ENCODE measurements at regions not wholly inside any gene's neighbourhood (a gene's known extent, or its start where the extent isn't known, plus 50 kb on each side); places are given as distances from the start of the nearest gene placed in this dataset.
"Not testable (repeated sequence)": the region's sequence is repeated elsewhere in the genome, so short reads cannot be mapped to it uniquely, and the experiment has no call there.

GRCh38 chr18:55687106-55687505, 99.1 kb upstream of the TCF4 start:
- TF ChIP-seq, protein P1, sequence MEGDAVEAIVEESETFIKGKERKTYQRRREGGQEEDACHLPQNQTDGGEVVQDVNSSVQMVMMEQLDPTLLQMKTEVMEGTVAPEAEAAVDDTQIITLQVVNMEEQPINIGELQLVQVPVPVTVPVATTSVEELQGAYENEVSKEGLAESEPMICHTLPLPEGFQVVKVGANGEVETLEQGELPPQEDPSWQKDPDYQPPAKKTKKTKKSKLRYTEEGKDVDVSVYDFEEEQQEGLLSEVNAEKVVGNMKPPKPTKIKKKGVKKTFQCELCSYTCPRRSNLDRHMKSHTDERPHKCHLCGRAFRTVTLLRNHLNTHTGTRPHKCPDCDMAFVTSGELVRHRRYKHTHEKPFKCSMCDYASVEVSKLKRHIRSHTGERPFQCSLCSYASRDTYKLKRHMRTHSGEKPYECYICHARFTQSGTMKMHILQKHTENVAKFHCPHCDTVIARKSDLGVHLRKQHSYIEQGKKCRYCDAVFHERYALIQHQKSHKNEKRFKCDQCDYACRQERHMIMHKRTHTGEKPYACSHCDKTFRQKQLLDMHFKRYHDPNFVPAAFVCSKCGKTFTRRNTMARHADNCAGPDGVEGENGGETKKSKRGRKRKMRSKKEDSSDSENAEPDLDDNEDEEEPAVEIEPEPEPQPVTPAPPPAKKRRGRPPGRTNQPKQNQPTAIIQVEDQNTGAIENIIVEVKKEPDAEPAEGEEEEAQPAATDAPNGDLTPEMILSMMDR (IDR thresholded peaks at IDR 0.05; ENCODE audit: extremely low read depth, missing control alignments), result no peak
- DNase-seq (ENCODE audit: low spot score), result no peak

DNA sequence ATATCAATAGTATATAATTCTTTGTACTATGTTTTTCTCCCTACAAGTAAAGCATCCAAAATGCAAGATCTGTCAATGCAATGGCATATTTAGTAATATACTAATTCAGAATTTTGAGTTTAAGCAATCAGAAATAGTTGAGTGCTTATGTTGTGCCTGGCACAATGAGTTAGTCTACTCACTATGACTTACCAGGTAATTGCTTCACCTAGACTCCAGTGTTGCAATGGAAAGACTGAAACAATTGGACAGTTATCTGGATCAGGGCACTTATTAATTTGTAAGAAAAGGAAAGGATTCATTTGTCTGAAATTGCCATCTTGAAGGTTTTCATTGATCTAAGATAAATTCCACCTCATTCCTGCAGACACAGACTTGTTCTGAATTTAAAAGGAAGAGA, 97.6 kb upstream of the TCF4 start:
- no peak for DNase-seq (ENCODE audit: low spot score)
- TF ChIP-seq, protein P1 (IDR thresholded peaks at IDR 0.05; ENCODE audit: extremely low read depth, missing control alignments), result no peak

DNA sequence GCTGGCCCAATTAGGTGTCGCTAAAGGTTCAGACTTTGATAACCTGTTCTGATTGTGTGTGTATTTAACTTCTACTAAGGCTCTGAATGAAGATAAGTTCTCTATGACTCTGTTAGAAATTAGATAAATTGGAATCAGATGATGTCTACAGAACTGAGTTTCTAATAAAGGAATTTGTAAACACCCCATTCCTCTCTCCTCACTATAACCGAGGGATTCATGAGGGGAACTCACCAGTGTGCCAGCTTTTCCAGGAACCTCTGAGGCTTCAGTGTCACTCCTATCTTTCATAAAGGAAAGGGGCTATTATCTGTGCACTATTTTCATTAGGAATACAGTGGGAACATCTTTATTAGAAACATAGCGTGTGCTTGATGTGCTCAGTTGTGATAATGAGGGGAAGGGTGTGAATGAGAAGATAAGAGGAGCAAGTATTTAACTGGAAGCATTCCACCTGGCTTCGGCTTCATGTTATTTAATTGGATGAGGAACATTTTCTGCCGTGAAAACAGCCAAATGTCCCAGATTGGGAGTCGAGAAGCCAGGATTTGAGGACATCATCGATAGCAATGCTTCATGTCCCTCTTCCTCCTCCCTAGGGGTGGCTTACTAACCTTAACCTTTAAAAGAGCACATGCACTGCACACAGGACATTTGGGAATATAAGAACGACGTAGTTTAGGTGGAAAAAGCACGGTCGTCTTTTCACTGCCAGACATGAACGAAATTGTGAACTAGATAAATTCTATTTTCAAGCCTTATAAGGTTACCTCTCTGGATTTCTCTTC, 84.8 kb upstream of the TCF4 start:
- TF ChIP-seq, protein P1 (IDR thresholded peaks at IDR 0.05; ENCODE audit: extremely low read depth, missing control alignments), result no peak
- DNase-seq (ENCODE audit: low spot score), result no peak

GRCh38 chr18:55665506-55665905, 77.5 kb upstream of the TCF4 start:
- DNase-seq (ENCODE audit: low spot score), result no peak
- TF ChIP-seq, protein P1 (IDR thresholded peaks at IDR 0.05; ENCODE audit: extremely low read depth, missing control alignments), result no peak

- DNase-seq (ENCODE audit: low spot score), result not testable (repeated sequence)
Observed at GRCh38 chr18:55664758-55665400, 76.9 kb upstream of the TCF4 start.

- no peak for DNase-seq (ENCODE audit: low spot score)
- TF ChIP-seq, protein P1 (IDR thresholded peaks at IDR 0.05; ENCODE audit: extremely low read depth, missing control alignments), result no peak
Observed at GRCh38 chr18:55663891-55664290, 75.9 kb upstream of the TCF4 start.

DNA sequence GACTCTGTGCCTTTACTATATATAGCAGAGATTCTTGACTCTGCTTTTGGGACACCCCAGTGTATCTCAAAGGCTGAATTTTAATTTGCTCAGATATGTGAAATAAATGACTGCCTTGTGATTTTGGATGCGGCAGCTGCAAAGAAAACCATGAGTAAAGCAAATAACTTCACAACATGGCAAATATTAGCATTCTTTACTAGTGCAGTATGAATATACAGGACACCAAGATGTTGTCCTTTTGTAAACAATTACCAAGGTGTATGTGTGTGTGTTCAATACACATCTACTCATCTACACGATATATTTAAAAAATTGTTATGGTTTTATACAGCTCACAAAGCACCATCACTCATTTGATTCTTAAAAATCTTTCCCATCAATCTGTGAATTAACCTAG, 70.6 kb upstream of the TCF4 start:
- TF ChIP-seq, protein P1 (IDR thresholded peaks at IDR 0.05; ENCODE audit: extremely low read depth, missing control alignments), result no peak
- DNase-seq (ENCODE audit: low spot score), result no peak
